Choroid plexus epithelial cell (primary cell): ENCODE measurements at regions not wholly inside any gene's neighbourhood (a gene's known extent, or its start where the extent isn't known, plus 50 kb on each side); places are given as distances from the start of the nearest gene placed in this dataset.

ENCODE experiments used
- DNase-seq: peaks from one replicate; pipeline ENCODE4 v3.0.0-alpha.2; 2010; ENCODE audit warnings: low read depth
- H3K4me3 ChIP-seq: 2 replicates; pipeline ENCODE4 v1.5.1; 2011; ENCODE audit warnings: low read depth, mild to moderate bottlenecking, control low read depth, low read length, moderate library complexity
- CTCF ChIP-seq: conservative IDR thresholded peaks from 2 replicates; pipeline ENCODE4 v1.5.1; 2011; ENCODE audit warnings: low read depth, mild to moderate bottlenecking, control low read depth, inconsistent platforms, low read length, moderate library complexity

- no peak overlapping the region for H3K4me3 ChIP-seq
- DNase-seq = no peak
- TF ChIP-seq CTCF = no peak
Observed at GRCh38 chr1:163772246-163772645, 450.5 kb downstream of the NUF2 start.

- DNase-seq = no peak
- no peak overlapping the region for H3K4me3 ChIP-seq
- no peak for TF ChIP-seq CTCF
Observed at GRCh38 chr1:163773396-163773795, 451.6 kb downstream of the NUF2 start.

DNA sequence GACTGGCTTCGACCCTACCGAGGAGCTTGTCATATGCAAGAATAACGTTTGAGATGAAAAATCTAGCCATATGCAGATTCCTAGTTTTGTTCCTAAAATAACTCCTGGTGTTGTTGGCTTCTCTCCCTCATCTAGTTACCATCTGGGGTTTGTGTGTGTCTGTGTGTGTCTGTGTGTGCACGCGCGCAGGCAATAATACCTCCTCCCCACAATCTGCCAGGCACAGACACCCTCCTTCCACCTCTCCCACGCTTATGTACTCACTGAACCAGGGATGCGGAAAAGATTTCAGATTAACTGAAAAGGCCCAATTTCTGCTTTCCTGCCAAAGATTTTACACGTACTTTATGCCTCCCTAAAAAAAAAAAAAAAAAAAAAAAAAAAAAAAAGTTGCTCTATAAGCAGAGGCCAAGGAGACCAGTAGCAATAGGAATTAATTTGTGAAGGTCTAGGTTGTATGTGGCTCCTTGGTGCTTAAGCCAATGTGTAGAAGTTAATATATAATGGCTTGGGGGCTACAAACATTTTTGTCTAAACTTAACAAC is 452.7 kb downstream of the NUF2 start:
- no peak for DNase-seq
- TF ChIP-seq CTCF = no peak
- no peak overlapping the region for H3K4me3 ChIP-seq

GRCh38 chr1:163774978-163775620 is 453.3 kb downstream of the NUF2 start:
- no peak for TF ChIP-seq CTCF
- H3K4me3 ChIP-seq = no peak overlapping the region
- no peak for DNase-seq

GRCh38 chr1:163777205-163777604 is 455.5 kb downstream of the NUF2 start:
- no peak overlapping the region for H3K4me3 ChIP-seq
- DNase-seq = no peak
- TF ChIP-seq CTCF = no peak

DNA sequence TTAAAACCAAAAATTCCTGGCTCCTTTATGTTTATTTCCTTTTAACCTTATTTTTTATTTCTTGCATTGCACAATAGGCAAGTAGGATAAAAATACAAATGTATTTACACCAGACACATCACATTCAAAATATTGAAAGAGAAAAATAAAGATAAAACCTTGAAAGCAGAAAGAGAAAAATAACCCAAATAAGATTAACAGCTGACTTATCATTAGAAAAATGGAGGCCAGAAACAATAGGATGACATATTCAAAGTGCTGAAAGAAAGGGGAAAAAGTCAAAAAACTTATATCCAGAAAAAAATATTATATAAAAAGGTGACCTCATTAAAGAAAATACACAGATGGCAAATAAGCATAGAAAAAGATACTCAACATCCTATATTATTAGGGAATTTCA is 459.4 kb downstream of the NUF2 start:
- TF ChIP-seq CTCF = no peak
- DNase-seq = no peak
- H3K4me3 ChIP-seq = no peak overlapping the region

DNA sequence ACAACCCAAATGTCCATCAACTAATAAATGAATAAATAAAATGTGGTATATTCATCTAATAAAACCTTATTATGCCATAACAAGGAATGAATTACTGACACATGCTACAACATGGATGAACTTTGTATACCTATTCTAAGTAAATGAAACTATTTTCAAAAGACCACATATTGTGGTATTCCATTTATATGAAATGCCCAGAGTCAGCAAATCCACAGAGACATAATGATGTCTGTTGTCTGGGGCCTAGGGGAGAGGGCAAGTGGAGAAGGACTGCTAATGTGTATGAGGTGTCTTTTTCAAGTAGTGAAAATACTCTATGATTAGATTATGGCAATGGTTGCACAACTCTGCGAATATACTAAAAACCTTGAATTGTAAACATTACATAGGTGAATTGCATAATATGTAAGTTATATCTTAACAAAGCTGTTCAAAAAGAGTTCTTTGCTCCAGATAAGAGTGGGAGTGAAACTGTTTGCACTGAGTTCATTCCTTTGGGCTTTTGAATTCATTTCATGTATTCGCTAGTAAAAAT is 464.2 kb downstream of the NUF2 start:
- no peak overlapping the region for H3K4me3 ChIP-seq
- DNase-seq = no peak
- no peak for TF ChIP-seq CTCF
